Gastrocnemius medialis (tissue), 4 donors: ENCODE measurements at regions not wholly inside any gene's neighbourhood (a gene's known extent, or its start where the extent isn't known, plus 50 kb on each side); places are given as distances from the start of the nearest gene placed in this dataset.
A peak's percentile ranks its signal among the peaks of the same experiment; 100 is the strongest.

Source experiments
- ATAC-seq, 2 donors: fragments of 150-250 bp; one replicate each; pipeline ENCODE4 v1.9.1; 2016
- DNase-seq, 2 donors: peaks; one replicate each; pipeline ENCODE4 v3.0.0-alpha.2; 2019
- H3K27ac ChIP-seq, 4 donors: fragments of 200-600 bp; sonication (generic); 1 replicate in 1 of 4; 2 replicates in 3 of 4; pipeline ENCODE4 v1.5.1; 2016 to 2018; ENCODE audit warnings: mild to moderate bottlenecking in 2 of 4, moderate library complexity in 1 of 4
- H3K27me3 ChIP-seq, 3 donors: fragments of 200-600 bp; sonication (generic) in 2 of 3; 1 replicate in 1 of 3; 2 replicates in 2 of 3; pipeline versions ENCODE4 v1.5.1 to v1.6.0; 2016 to 2019; ENCODE audit warnings: mild to moderate bottlenecking in 1 of 3, moderate library complexity in 1 of 3
- H3K36me3 ChIP-seq, 2 donors: fragments of 200-600 bp; sonication (generic) in 1 of 2; one replicate each; pipeline ENCODE4 v1.5.1; 2017 to 2018
- H3K4me1 ChIP-seq, 2 donors: fragments of 200-600 bp; sonication (generic) in 1 of 2; one replicate each; pipeline ENCODE4 v1.5.1; 2016 to 2017; ENCODE audit warnings: mild to moderate bottlenecking in 2 of 2
- H3K4me3 ChIP-seq, 4 donors: fragments of 200-600 bp; sonication (generic) in 3 of 4; 1 replicate in 1 of 4; 2 replicates in 3 of 4; pipeline ENCODE4 v1.5.1; 2016 to 2019; ENCODE audit warnings: mild to moderate bottlenecking in 2 of 4
- H3K9me3 ChIP-seq, 3 donors: fragments of 200-600 bp; sonication (generic) in 2 of 3; 1 replicate in 1 of 3; 2 replicates in 2 of 3; pipeline ENCODE4 v1.5.1; 2016 to 2019
- POLR2A ChIP-seq, 2 donors: fragments of 450-650 bp; IDR thresholded peaks; one replicate each; pipeline ENCODE4 v1.6.1; 2017; ENCODE audit warnings: antibody characterized with exemption in 2 of 2, mild to moderate bottlenecking in 2 of 2, moderate library complexity in 2 of 2
- in situ Hi-C, 4 donors: fragments of 200-750 bp; cut with MboI; loops; one replicate each; pipeline versions ENCODE4 v1.15.0 to v1.8.0; 2017; ENCODE audit warnings: low sequenced_read_pairs in 4 of 4
- intact Hi-C: fragments of 100-400 bp; cut with DNase I; formaldehyde crosslinking; loops from one replicate; pipeline ENCODE4 v1.15.1; 2023; ENCODE audit warnings: low total_unique reads
- TF ChIP-seq, protein P1 (sequence below), 5 experiments: fragments of 450-650 bp in 3 of 5; fragments of 200-600 bp in 2 of 5; sonication (generic) in 2 of 5; IDR thresholded peaks in 4 of 5; conservative IDR thresholded peaks in 1 of 5; 1 replicate in 4 of 5; 2 replicates in 1 of 5; pipeline ENCODE4 v1.5.1; 2016 to 2019; ENCODE audit warnings: antibody characterized with exemption in 5 of 5, mild to moderate bottlenecking in 3 of 5, moderate library complexity in 3 of 5

DNA sequence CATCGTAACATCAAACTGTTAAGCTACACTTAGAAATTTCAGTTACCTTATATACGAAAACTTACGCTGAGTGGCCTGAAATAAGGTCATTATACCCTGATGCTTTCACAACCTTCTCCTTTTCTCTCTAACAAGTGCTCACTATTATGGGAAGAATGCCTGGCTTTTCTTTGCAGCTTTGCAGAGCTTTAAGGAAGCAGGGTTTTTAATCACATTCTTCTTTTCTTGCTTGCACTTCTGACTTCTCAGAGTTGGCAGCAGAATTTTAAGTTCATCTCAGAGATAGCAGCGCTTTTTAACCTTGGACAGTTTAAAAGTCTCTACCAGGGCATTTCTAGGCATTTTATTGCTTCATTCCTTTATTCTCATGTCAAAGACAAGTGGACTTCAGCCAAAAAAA is 285.1 kb downstream of the SPRY2 start:
- no peak for TF ChIP-seq POLR2A (IDR thresholded peaks at IDR 0.05)
- Histone ChIP-seq H3K4me1 (no peaks in the 10 kb centered on the region), H3K9me3 (no peaks in the 10 kb centered on the region), H3K4me3 (no peak overlapping the region), H3K36me3 (no peaks in the 10 kb centered on the region), H3K27me3 (no peaks in the 10 kb centered on the region), H3K27ac (no peak overlapping the region)
- in situ Hi-C loops (no loop called here), intact Hi-C loops (no loop called here)
- ATAC-seq (no peak), DNase-seq (no peak)

DNA sequence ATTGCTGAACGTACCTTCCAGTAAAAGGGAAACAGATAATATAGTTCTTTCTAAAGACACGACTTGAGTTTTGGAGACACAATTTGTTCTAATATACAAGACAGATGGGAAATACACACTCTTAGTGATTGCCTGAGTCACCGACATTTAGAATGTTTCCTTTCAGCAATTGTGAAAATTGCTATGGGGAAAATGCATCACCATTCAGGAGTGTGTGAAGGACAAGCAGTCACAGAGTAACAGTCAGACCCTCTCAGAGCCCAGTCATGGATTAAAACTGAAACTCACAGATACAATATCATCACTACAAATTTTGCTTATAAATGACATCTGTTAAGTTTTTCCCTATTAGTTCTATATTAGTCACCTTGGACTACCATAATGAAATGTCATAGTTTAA is 286.1 kb downstream of the SPRY2 start:
- Histone ChIP-seq H3K27me3 (no peaks in the 10 kb centered on the region), H3K9me3 (no peaks in the 10 kb centered on the region), H3K36me3 (no peaks in the 10 kb centered on the region), H3K27ac (no peak overlapping the region), H3K4me3 (no peak overlapping the region), H3K4me1 (peaks cover 5 to 7% of the 10 kb centered on the region in 2 donors)
- no peak for ATAC-seq
- in situ Hi-C loops, result no loop called here
- TF ChIP-seq, protein P1, sequence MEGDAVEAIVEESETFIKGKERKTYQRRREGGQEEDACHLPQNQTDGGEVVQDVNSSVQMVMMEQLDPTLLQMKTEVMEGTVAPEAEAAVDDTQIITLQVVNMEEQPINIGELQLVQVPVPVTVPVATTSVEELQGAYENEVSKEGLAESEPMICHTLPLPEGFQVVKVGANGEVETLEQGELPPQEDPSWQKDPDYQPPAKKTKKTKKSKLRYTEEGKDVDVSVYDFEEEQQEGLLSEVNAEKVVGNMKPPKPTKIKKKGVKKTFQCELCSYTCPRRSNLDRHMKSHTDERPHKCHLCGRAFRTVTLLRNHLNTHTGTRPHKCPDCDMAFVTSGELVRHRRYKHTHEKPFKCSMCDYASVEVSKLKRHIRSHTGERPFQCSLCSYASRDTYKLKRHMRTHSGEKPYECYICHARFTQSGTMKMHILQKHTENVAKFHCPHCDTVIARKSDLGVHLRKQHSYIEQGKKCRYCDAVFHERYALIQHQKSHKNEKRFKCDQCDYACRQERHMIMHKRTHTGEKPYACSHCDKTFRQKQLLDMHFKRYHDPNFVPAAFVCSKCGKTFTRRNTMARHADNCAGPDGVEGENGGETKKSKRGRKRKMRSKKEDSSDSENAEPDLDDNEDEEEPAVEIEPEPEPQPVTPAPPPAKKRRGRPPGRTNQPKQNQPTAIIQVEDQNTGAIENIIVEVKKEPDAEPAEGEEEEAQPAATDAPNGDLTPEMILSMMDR (IDR thresholded peaks at IDR 0.05 in 4 of 5, conservative IDR thresholded peaks at IDR 0.05 in 1 of 5), result no peak
- TF ChIP-seq POLR2A (IDR thresholded peaks at IDR 0.05), result no peak
- intact Hi-C loops, result no loop called here
- no peak for DNase-seq

DNA sequence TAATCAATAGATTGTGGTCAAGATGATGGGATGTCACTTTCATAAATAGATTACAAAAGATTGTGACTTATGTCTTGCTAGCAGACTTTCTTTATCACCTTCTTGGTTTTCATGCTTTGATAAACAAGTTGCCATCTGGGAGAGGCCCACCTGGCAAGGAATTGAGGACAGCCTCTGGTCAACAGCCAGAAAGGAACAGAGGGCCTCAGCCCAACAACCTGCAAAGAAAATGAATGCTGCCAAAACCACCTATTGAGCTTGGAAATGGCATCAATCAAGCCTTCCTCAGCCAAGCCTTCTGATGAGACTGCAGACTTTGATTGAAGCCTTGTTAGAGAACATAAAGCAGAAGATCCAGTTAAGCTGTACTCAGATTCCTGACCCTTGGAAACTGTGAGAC is 288.6 kb downstream of the SPRY2 start:
- ATAC-seq (no peak), DNase-seq (no peak)
- H3K4me1 ChIP-seq, result peaks cover 23 to 27% of the 10 kb centered on the region in 2 donors
- H3K27me3 ChIP-seq, result no peaks in the 10 kb centered on the region
- in situ Hi-C loops, result no loop called here
- H3K4me3 ChIP-seq, result no peak overlapping the region
- intact Hi-C loops, result no loop called here
- no peaks in the 10 kb centered on the region for H3K9me3 ChIP-seq
- no peaks in the 10 kb centered on the region for H3K36me3 ChIP-seq
- no peak for TF ChIP-seq POLR2A (IDR thresholded peaks at IDR 0.05)
- TF ChIP-seq, protein P1 (IDR thresholded peaks at IDR 0.05 in 4 of 5, conservative IDR thresholded peaks at IDR 0.05 in 1 of 5), result no peak
- no peak overlapping the region for H3K27ac ChIP-seq

DNA sequence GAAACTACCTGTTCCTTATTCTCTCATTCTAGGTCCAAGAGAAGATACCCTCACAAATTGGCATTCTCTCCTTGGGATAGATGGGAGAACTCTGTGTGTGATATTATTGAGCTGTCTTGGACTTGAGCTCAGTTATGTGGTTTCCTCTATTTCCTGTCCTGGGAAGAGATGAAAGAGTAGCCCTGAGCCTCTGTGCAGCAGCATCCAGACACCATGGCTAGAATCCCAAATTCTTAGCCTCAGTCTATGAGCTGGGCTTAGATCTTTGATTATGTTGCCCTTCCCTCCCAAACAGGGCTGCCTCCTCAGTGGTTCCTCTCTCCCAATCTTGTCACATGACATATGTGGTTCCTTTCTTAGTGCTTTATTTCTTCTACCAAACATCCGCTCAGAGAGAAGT is 290.7 kb downstream of the SPRY2 start:
- Histone ChIP-seq H3K27ac (no peak overlapping the region), H3K4me3 (no peak overlapping the region), H3K27me3 (no peaks in the 10 kb centered on the region), H3K36me3 (no peaks in the 10 kb centered on the region), H3K4me1 (peaks cover 23 to 27% of the 10 kb centered on the region in 2 donors), H3K9me3 (no peaks in the 10 kb centered on the region)
- TF ChIP-seq POLR2A (IDR thresholded peaks at IDR 0.05), result no peak
- TF ChIP-seq, protein P1 (IDR thresholded peaks at IDR 0.05 in 4 of 5, conservative IDR thresholded peaks at IDR 0.05 in 1 of 5), result no peak
- ATAC-seq (no peak), DNase-seq (no peak)
- intact Hi-C loops (no loop called here), in situ Hi-C loops (no loop called here)

DNA sequence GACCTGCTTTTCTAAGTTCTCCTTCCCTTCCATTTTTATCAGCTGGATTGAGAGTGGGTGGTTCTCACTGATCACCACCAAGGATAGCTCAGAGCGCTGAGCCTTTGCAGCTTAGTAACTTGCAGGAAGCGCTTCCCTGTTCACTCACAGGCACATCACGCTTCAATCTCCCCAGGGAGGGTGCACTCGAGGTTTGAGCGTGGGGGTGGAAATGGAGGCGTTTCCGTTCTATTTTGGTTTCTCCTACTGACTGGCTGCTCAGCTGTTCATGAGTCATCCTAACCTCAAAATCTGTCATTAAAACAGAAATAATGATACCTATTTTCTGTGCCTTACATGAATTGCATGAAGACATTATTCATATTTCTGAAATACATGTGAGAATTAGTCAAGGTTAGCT is 292.1 kb downstream of the SPRY2 start:
- no peak overlapping the region for H3K4me3 ChIP-seq
- in situ Hi-C loops, result no loop called here
- DNase-seq (peak; percentile 89 to 90), ATAC-seq (peak; percentile 100)
- peak overlapping the region; percentile 44 to 60 (median 58) for H3K27ac ChIP-seq
- H3K9me3 ChIP-seq, result no peaks in the 10 kb centered on the region
- TF ChIP-seq, protein P1 (IDR thresholded peaks at IDR 0.05 in 4 of 5, conservative IDR thresholded peaks at IDR 0.05 in 1 of 5), result no peak
- TF ChIP-seq POLR2A (IDR thresholded peaks at IDR 0.05), result no peak
- no peaks in the 10 kb centered on the region for H3K36me3 ChIP-seq
- intact Hi-C loops, result loop anchor here (5.0 to 10.0 kb wide), 2 partner anchors 288 to 374 kb away; no protein-coding TSS in a partner anchor
- H3K4me1 ChIP-seq, result peaks cover 23 to 27% of the 10 kb centered on the region in 2 donors
- no peaks in the 10 kb centered on the region for H3K27me3 ChIP-seq
